CD4-positive, alpha-beta T cell treated with Interleukin-15 for 4 hours (primary cell): ENCODE measurements at regions not wholly inside any gene's neighbourhood (a gene's known extent, or its start where the extent isn't known, plus 50 kb on each side); places are given as distances from the start of the nearest gene placed in this dataset.
"Not testable (repeated sequence)": the region's sequence is repeated elsewhere in the genome, so short reads cannot be mapped to it uniquely, and the experiment has no call there.

Source experiments
- DNase-seq: peaks from one replicate; pipeline ENCODE4 v3.0.0-alpha.2; 2020; ENCODE audit warnings: low spot score

DNA sequence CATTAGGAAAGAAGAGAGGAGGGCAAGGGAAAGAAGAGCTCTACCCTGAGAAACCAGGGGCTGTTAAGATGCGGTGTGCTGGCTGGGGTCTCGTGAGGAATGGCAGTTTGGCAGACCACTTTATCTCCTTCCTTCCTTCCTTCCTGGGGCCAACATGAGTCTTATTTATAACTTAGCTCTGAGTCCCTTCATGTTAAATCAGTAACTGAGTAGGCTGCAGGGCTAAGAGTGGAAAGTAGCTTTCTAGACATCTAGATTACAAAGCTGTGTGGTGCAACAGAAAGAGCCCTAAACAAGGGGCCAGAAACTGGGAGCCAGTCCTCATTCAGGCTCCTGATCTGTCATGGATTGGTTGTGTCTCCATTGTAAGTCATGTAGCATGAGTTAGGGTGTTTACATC is 135.4 kb upstream of the DUSP10 start:
- no peak for DNase-seq

DNA sequence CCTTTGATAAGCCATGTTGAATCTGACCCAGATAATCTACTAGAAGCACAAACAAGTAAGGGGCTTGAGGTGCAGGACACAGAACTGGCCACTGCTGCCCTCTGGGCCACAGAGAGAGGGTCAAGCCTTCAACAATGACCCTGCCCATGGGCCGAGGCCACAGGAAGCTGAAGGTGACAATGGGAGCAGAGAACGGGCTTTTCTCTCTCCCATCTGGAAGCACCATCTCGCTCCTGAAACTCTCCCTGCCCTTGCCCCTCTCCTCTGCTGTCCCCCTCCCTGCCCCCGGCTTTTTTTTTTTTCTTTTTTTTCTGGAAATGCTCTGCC is 133.1 kb upstream of the DUSP10 start:
- no peak for DNase-seq

DNA sequence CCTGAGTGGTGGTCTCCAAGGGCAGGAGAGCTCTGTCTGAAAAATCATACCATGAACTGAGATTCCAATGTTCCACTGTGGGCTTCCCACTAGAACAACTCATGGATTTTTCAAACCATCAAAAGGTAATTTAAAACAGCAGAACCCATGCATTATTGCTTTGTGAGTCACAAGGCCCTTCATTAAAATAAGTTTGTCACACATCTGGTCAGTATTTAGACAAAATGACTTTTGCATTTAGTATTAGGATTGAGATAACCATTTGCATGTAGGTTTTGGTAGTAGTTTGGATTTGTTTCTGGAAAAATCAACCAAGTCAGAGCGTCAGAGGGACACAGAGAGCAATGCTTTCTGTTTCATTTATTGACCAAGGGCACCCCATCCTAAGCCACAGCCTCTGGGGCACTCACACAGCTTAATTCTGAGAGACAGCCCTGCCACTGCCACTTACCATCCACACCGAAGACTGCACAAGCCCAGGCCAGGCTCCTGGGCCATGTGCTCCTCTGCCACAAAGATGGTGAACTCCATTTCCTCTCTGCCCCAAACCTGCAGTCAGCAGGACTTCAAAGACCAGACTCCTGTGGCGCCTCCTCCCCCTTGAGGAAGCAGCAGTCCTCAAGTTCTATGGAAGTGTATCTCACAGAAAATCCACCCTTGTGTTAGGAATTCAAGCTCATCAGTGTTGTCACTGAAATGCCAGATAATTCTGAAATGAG is 132.6 kb upstream of the DUSP10 start:
- DNase-seq, result no peak

DNA sequence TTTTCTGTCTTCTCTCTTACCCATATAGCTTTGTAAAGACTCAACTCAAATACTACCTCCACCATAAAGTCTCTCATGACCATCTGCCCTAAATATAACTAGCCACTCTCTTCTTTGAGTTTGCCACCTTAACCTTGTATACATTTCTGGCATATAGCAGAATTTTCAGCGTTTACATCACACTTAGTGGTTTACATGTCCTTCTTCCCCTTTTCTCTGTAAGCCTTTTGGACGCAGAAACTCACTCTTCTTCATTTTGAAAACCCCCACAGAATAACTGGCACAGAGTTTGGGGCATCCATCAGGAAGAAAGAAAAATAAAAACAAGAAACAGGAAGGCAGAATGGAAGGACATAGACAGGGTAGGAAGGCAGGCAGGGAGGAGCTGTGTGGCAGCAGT is 131.8 kb upstream of the DUSP10 start:
- DNase-seq, result no peak

DNA sequence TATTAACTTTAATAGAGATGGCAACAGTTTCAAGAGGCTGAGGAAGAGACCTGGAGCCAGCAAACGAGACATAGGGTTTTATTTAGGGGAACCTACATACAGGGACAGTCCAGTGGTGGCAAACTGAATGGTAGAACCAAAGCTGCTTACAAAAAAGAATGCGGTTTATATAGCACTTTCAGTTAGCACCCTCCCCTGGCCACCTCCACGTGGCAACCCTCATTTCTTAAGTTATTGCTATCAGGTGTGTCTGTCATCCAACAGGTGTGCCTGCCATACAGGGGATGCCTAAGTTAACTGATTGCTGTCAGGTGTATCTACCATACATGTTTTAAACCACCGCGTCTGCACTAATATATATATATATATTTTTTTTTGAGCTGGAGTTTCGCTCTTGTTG is 129.2 kb upstream of the DUSP10 start:
- no peak for DNase-seq

DNA sequence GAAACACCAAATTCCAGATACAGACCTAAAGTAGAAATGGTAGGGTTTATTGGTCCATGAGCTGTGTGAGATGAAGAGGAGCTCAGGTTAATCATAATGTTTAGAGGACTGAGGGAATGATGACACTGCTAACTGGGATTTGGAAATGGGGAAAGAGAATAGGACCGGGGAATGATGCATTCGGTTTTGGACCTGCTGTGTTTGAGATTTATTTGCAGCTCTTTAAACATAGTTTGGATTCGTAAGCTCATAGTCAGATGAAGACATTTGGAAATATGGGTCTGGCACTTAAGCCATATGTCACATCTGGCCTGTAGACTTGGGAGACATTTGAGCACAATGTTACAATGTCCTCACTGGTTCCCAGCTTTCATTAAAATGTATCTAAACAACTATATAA is 127.9 kb upstream of the DUSP10 start:
- no peak for DNase-seq

DNA sequence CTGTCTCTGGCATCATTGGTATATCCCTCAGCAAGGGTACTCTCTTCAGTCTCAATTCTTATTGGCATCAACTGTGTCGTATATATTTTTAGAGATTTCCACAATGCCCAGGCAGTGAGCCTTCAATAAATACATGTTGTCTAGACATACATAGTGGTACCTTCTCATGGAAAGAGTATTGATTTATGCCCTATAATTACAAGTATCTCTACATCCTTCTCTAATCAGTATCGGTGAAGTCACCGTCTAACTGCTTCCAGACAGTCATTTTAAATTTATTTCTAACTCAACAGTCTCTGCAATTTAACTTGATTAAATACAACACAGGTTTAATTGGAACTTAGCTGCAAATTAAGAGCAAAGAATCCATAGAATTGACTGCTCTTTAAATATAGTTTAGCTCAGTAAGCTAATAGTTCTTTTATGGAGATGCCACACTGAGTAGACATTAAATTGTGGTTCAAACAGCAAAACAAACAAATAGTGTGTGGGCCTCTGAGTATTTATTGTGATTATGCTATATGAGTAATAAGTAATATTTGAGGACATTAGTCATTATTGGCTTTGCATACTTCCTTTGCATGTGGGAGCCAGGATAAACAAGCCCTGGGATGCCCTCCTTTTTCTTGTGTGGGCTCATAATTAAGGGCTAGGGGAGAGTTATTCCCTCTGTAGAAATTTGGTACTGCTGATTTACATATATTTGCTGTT is 126.9 kb upstream of the DUSP10 start:
- no peak for DNase-seq

DNA sequence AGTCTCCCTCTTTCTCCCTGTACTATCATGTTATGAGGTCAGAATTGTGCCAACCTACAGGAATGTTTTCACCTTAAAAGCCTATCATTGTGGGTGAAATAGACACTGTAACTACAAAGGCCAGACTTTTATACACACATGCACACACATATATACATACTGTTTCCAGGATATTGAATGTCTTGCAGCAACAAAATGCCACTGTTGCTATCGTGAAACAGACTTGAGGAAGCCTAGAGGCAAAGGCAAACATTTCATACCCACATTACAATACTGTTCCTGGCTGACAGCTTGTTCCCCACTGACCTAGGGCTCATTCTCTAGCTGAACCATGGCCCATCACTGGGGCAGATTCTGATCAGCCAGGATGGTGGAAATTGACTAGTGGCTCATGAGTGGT is 125.1 kb upstream of the DUSP10 start:
- DNase-seq, result no peak

DNA sequence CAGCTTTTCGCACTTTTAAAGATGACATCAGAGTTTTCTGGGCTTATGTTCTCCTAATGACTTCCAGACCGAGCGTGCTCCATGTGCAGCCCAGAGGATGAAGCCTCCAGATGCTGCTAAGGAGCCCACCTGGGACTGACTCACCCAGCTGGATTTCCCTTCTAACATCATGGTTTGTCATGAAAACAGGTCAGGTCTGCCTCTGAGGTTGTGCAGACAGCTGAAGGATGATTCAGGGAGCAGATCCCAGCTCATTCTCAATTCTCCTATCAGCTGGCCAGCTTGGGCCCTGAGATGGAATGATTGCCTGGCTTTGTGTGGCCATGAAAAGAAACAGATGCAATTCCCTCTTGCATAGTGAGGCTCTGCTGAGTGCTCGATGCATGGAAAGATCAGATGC is 123.9 kb upstream of the DUSP10 start:
- no peak for DNase-seq

DNA sequence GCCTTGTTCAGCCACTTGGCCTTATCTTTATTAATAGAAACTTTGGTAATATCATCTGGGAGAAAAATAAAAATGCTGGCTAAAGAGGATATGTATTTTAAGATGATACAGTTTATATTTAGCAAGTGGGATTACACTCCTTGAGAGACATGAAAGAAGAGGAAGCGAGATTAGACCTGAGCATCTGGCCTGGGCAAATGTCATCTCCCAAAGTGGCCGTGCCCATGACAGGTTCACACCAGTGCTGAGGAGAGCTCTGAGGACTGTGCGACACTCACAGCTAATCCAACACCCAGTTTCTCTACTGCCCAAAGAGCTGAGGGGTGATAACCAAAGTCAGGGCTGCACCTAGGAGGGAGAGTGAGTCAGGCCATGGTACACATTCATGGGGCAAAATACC is 121.7 kb upstream of the DUSP10 start:
- DNase-seq, result no peak

DNA sequence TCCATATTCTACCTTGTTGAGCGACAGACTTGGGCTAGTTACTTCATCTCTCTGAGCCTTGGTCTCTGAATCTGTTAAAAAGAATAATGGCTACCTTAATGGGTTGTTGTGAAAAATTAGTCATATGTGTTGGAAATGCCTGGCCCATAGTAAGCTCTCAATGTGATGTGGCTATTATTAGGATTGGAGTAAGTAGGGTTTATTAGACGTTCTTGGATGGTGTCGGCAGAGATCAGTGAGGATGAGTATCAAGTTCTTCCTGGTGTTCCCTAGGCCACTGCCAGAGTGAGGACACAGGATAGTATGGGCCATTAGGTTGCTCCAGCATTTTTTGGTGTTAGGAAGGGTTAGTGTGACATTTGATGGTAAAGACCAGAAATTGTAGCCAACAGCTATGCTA is 121.1 kb upstream of the DUSP10 start:
- no peak for DNase-seq

DNA sequence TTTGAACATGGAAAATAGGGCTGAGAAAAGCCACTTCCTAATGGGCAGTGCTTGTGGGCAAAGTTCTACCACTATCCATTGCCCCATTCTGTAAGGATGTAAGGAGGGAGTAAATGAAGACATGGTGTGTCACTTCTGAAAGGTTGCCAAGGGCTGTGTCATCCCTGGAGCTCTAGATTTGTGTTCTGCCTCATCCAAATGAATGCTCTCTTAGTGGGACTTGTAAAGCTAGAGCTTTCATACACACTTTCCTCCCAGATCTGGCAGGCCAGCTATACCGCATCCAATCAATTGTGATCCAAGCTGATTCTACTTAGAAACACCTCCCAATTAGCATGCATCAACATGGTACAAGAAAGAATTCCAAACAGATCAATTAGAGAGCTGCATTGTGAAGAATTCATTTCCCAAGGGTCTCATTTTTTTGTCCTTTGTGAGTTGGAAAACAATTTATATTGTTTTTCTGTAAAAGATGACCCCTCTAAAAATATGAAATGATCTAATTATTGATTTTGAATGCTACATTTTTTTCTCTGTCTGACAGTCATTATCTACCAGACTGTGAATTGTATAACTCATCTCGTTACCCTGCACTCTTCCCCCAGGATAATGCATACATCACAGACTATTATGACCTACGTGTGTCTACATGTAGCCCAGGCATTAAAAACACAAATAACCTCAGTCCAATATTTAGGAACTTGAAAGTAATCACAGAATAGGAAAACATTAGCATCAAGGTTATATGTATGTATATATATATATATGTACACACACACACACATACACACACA is 117.1 kb upstream of the DUSP10 start:
- DNase-seq, result no peak

DNA sequence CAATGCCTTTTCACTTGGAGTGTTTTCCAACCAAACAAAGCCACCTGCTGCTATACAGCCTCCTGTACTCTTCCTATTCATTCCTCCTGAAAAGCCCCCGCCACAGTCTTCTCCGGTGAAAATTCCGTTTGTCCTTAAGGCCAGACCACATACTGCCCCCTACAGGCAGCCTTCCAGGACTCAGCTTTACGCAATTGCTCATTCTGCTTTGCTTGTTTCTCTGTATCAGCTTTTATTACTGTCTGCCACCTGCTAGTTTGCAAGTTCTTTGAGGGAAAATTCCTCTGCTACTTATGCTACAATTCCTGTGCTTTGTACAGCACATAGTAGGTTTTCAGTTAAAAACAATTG is 115.2 kb upstream of the DUSP10 start:
- DNase-seq, result not testable (repeated sequence)

DNA sequence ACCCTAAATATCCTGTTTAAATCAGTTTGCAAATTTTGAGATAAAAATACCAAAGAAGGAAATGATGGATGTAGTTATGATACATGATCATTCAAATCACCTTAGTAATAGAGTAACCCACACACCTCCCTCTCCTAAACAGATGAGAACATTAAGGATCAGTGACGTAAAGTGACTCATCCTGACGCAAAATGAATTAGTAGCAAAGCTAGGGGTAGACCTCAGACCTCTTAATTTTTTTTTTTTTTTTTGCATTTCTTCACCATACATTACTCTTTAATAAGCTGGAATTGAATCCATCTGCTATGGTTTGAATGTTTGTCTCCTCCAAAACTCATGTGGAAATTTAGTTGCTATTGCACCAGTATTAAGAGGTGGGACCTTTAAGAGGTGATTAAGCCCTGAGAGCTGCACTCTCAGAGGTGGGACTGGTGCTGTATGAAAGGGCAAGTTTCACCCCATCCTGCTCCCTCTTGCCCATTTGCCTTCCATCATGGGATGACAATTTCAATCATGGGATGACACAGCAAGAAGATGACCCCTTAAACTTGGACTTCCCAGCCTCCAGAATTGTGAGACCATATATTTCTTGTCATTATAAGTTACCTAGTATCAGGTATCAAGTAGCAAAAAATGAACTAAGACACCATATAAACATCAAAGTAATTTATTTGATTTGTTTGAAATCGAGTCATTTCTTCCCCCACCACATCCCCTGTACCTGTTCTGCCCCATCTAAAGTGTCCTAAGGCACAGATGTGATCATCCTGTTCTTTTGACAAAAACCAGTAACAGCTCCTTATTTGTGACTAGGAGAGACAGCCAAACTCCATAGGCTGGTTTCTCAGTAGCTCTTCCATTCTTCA is 114.6 kb upstream of the DUSP10 start:
- no peak for DNase-seq

DNA sequence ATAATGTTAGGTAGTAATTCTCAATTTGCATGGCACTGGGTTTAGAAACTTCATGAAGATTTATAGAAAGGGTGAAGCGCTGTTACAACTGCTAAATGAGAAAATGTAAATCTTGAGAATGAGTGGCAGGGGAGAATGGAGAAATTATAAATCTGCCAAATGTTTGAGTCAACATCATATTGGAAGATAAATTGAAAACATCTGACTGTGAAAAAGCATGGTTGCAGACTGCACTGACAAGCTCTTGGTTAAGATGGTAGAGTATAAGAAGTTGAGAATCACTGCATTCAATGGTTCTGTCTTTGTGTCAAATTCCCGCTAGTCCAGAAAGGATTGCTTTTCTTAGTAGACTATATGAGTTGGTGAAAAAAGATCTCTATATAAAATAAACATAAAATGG is 113.3 kb upstream of the DUSP10 start:
- DNase-seq, result no peak

DNA sequence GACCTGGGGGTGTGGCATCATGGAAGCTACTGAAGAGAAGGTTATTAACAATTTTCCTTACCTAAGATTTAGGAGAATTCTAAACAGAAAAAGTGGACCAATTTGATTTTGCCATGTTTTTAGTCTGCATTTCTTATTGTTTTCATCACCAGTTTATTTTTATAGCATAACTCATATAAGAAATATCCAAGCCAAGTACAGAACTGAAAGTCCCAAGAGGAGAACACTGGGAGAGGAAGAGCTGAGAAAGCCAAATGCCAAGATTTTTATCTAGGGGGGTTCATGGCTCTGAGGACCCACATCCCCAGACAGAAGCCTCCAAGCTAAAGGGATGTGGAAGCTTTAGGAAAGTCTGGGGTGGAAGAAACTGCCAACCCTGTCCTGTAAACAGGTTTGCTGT is 109.4 kb upstream of the DUSP10 start:
- no peak for DNase-seq

DNA sequence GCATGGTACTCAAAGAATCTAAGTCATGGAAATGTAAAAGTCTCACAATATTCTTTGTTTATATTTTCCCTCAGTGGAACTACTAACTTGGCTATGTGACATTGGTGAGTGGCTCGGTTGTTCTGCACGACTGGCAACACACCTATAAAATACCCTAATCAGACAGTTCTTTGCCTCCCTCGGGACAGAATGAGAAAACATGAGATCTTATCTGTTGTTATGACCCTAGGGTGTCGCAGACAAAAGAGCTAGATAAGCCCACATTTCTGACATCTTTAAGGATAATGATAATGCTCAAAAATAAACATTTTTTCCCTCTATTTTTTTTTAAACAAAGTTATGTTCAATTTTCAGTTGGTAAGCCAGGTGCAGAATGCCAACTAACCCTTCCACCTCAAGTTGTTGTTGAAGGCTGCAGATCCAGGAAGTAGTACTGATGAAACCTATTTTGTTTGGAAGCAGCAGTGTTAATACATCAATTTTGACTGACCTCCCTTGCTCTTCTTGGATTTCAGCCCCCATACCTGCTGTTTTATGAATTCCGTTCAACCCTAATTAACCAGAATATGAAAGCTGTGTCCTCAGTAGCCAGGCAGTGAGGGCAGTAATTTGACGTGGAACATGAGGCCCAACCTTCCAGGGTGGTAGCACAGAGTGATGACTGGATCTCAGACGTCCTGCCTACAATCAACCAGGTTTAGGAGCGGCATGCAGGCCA is 108.7 kb upstream of the DUSP10 start:
- no peak for DNase-seq

DNA sequence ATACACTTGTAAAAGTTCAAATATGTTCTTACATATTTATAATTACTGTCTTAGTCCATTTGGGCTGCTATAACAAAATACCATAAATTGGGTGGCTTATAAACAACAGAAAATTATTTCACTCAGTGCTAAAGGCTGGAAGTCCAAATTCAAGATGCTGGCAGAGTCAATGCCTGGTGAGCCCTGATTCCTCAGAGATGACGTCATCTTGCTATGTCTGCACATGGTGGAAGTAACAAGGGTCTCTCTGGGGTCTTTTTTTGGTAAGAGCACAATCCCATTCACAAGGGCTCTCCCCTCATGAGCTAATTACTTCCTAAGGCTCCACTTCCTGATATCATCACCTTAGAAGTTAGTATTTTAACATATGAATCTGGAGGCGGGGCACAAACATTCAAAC is 108.0 kb upstream of the DUSP10 start:
- no peak for DNase-seq

DNA sequence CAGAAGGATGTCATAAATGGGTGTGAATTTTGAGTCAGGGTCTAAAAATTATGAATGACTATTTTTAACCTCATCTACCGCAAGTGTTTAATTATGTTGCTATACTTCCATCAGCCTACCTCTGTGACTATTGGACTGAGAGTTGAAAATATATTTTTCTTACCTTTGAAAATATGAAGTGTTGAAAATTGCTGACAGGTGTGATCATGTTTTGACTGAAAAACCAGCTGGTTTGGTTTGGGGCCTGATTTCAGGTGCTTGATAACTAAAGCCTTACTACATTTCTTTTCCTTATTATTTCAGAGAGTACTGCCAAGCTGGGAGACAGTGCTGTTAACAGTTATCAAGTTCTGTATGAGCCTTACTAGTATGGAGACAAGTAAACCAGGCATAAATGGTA is 107.2 kb upstream of the DUSP10 start:
- DNase-seq, result no peak

DNA sequence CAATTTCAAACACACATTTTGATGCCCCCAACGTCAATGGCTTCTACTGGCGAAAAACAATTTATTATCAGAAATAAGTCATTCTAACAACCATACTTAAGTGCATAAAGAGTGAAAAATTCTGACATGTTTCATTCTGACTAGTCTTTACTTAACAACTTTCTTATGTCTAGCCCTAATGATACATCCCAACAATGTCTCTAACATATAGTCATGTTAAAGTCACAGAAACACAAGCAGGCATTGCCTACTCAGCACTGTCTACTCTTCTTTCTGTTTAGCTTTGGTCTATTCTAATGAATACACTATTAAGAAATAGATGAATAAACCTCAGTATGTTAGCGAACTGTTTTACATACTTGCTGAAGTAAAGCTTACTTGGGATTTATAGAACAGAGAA is 105.8 kb upstream of the DUSP10 start:
- DNase-seq, result no peak

DNA sequence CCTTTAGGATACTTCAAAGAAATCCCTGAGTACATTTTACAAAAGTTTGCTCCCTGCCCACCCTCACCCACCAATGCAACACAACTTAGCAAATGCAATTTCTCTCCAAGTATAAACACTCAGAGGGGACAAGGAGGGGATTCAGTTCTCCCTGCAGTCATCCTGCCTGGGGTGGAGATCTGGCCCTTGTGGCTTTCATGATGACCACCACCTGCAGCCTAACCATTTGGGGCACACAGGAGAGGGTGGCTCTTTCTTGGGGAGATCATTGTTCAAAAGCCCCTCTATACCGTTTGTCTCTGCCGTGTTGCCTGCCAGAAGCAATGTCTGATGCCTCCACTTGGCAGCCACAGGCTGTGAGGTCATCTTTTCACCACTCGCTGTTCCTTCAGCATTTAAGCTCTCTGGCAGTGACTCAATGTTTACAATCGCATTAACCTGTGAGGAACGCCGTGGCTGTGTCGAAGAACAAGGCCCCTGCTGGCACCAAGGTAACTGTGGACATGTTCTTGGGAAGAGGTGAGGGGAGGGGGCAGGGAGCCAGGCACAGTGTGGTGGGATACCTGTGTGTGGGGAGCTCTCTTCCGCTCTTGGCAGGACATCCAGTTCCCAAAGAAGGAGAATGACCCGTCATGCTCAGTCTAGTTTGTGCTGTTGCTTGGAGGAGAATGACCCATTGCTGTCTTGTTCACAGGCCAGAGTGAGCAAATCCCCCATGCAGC is 103.9 kb upstream of the DUSP10 start:
- no peak for DNase-seq
